WTC11 (cell line): ENCODE measurements at regions not wholly inside any gene's neighbourhood (a gene's known extent, or its start where the extent isn't known, plus 50 kb on each side); places are given as distances from the start of the nearest gene placed in this dataset.

Source experiments
- ATAC-seq: fragments of 200-7000 bp; cut with Tn5 transposase; 2 replicates; pipeline ENCODE4 v1.10.0; 2021; ENCODE audit warnings: mild to moderate bottlenecking, moderate library complexity
- CTCF ChIA-PET: fragments of 300-600 bp; sonication (Branson Sonifier 250); formaldehyde crosslinking; loops from one replicate; lab custom pipeline; 2021; ENCODE audit warnings: antibody characterized with exemption; lab: Charles Lee
- POLR2A ChIA-PET: fragments of 350-600 bp; sonication (Branson Sonifier 250); formaldehyde crosslinking; loops from one replicate; lab custom pipeline; 2021; ENCODE audit warnings: antibody characterized with exemption; lab: Charles Lee
- DNase-seq: peaks from one replicate; pipeline ENCODE4 v3.0.0; 2021; ENCODE audit warnings: low spot score
- H3K27ac Mint-ChIP-seq: 2 replicates; pipeline ENCODE4 v1.8.0; 2021; ENCODE audit warnings: mixed read lengths
- H3K27me3 Mint-ChIP-seq: 2 replicates; pipeline ENCODE4 v1.8.0; 2021; ENCODE audit warnings: low read depth, mild to moderate bottlenecking, moderate library complexity, mixed read lengths
- H3K36me3 Mint-ChIP-seq: 2 replicates; pipeline ENCODE4 v1.8.0; 2021; ENCODE audit warnings: mixed read lengths
- H3K4me1 Mint-ChIP-seq: 2 replicates; pipeline ENCODE4 v1.8.0; 2022; ENCODE audit warnings: mixed read lengths
- H3K4me3 Mint-ChIP-seq: 2 replicates; pipeline ENCODE4 v1.8.0; 2021; ENCODE audit warnings: mild to moderate bottlenecking, moderate library complexity, mixed read lengths
- H3K9me3 Mint-ChIP-seq: 2 replicates; pipeline ENCODE4 v1.8.0; 2021; ENCODE audit warnings: mixed read lengths
- CREB1 ChIP-seq: sonication (generic); formaldehyde crosslinking; IDR thresholded peaks from 2 replicates; pipeline ENCODE4 v1.8.0; 2023; ENCODE audit warnings: mild to moderate bottlenecking, missing genetic modification reagents
- FOXK1 ChIP-seq: sonication (generic); formaldehyde crosslinking; IDR thresholded peaks from 2 replicates; pipeline ENCODE4 v1.8.0; 2022; ENCODE audit warnings: mild to moderate bottlenecking, moderate library complexity, missing genetic modification reagents
- NFE2L1 ChIP-seq: sonication (generic); formaldehyde crosslinking; IDR thresholded peaks from 2 replicates; pipeline ENCODE4 v1.8.1; 2023; ENCODE audit warnings: missing genetic modification reagents
- NR1H2 ChIP-seq: sonication (generic); formaldehyde crosslinking; IDR thresholded peaks from 2 replicates; pipeline ENCODE4 v1.9.0; 2021; ENCODE audit warnings: mild to moderate bottlenecking, moderate library complexity, missing genetic modification reagents
- RELA ChIP-seq: sonication (generic); formaldehyde crosslinking; IDR thresholded peaks from 2 replicates; pipeline ENCODE4 v1.8.1; 2022; ENCODE audit warnings: missing genetic modification reagents, mild to moderate bottlenecking, borderline replicate concordance
- RORB ChIP-seq: fragments of 250-450 bp; sonication (Bioruptor Pico); IDR thresholded peaks from 2 replicates; pipeline ENCODE4 v1.9.0; 2021; ENCODE audit warnings: mild to moderate bottlenecking
- ZNF121 ChIP-seq: sonication (generic); formaldehyde crosslinking; IDR thresholded peaks from 2 replicates; pipeline ENCODE4 v1.8.0; 2023; ENCODE audit warnings: missing genetic modification reagents
- ZNF423 ChIP-seq: fragments of 250-450 bp; sonication (Bioruptor Pico); IDR thresholded peaks from 2 replicates; pipeline ENCODE4 v2.1.2; 2022; ENCODE audit warnings: mild to moderate bottlenecking, moderate library complexity
- TF ChIP-seq, protein P1 (sequence below): sonication (generic); formaldehyde crosslinking; IDR thresholded peaks from 2 replicates; pipeline ENCODE4 v1.8.0; 2023; ENCODE audit warnings: missing genetic modification reagents, mild to moderate bottlenecking, borderline replicate concordance
- TF ChIP-seq, protein P2 (sequence below): fragments of 250-450 bp; sonication (Bioruptor Pico); IDR thresholded peaks from 2 replicates; pipeline ENCODE4 v1.8.0; 2021; ENCODE audit warnings: mild to moderate bottlenecking
- TF ChIP-seq, protein P3 (sequence below): sonication (generic); formaldehyde crosslinking; IDR thresholded peaks from 2 replicates; pipeline ENCODE4 v1.8.0; 2022; ENCODE audit warnings: mild to moderate bottlenecking, missing genetic modification reagents
- TF ChIP-seq, protein P4 (sequence below): sonication (generic); formaldehyde crosslinking; conservative IDR thresholded peaks from 2 replicates; pipeline ENCODE4 v1.8.1; 2022; ENCODE audit warnings: mild to moderate bottlenecking, missing genetic modification reagents
- TF ChIP-seq, protein P5 (sequence below): sonication (generic); formaldehyde crosslinking; IDR thresholded peaks from 2 replicates; pipeline ENCODE4 v1.8.0; 2023; ENCODE audit warnings: missing genetic modification reagents
- TF ChIP-seq, protein P6 (sequence below): sonication (generic); formaldehyde crosslinking; IDR thresholded peaks from 2 replicates; pipeline ENCODE4 v1.8.1; 2023; ENCODE audit warnings: mild to moderate bottlenecking, missing genetic modification reagents, moderate library complexity
- TF ChIP-seq, protein P7 (sequence below): sonication (generic); formaldehyde crosslinking; IDR thresholded peaks from 2 replicates; pipeline ENCODE4 v1.8.0; 2022; ENCODE audit warnings: mild to moderate bottlenecking, missing genetic modification reagents

DNA sequence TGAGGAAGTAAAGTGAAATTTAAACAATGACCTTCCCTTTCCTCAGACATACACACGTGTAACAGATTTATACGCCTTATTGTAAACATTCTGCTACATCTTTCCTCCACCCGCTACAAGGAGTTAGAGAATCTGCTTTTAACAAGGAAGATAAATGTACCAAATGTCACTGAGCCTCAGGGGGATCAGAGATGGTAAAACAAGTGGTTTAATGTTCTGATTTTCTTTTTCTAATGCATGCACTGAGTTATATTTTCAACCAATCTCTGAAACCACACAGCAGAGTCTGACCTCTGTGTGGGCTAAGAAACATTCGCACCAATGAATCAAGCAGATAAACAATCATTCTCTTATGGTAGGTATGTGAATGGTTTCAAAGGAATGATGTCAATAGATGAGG, 599.5 kb downstream of the ARL4A start (continued):
- TF ChIP-seq, protein P1, sequence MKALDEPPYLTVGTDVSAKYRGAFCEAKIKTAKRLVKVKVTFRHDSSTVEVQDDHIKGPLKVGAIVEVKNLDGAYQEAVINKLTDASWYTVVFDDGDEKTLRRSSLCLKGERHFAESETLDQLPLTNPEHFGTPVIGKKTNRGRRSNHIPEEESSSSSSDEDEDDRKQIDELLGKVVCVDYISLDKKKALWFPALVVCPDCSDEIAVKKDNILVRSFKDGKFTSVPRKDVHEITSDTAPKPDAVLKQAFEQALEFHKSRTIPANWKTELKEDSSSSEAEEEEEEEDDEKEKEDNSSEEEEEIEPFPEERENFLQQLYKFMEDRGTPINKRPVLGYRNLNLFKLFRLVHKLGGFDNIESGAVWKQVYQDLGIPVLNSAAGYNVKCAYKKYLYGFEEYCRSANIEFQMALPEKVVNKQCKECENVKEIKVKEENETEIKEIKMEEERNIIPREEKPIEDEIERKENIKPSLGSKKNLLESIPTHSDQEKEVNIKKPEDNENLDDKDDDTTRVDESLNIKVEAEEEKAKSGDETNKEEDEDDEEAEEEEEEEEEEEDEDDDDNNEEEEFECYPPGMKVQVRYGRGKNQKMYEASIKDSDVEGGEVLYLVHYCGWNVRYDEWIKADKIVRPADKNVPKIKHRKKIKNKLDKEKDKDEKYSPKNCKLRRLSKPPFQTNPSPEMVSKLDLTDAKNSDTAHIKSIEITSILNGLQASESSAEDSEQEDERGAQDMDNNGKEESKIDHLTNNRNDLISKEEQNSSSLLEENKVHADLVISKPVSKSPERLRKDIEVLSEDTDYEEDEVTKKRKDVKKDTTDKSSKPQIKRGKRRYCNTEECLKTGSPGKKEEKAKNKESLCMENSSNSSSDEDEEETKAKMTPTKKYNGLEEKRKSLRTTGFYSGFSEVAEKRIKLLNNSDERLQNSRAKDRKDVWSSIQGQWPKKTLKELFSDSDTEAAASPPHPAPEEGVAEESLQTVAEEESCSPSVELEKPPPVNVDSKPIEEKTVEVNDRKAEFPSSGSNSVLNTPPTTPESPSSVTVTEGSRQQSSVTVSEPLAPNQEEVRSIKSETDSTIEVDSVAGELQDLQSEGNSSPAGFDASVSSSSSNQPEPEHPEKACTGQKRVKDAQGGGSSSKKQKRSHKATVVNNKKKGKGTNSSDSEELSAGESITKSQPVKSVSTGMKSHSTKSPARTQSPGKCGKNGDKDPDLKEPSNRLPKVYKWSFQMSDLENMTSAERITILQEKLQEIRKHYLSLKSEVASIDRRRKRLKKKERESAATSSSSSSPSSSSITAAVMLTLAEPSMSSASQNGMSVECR (CRISPR knock-in tag): no peak
- no peak for TF ChIP-seq RORB
- TF ChIP-seq, all 79 proteins: peak for 0

DNA sequence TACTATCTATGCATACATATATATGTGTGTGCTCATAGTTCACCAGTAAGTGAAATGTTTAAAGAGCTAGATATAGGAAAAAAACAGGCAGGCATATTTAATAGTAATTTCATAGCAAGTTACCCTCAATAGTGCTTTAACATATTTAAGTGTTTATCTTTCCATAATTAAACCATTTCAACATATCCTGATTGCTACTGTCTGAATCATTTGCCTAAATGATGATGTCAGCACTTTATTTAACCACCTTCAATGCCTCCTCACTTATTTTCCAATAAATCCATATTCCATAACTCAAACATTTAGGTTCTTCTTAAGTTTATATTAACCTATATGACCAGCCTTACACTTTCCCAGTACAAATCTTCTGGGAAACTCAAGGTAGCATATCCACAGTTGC, 601.1 kb downstream of the ARL4A start:
- peaks cover 2% of the 10 kb centered on the region for H3K4me1 Mint-ChIP-seq
- H3K27me3 Mint-ChIP-seq: no peaks in the 10 kb centered on the region
- no peak overlapping the region for H3K27ac Mint-ChIP-seq
- H3K4me3 Mint-ChIP-seq: no peak overlapping the region
- H3K9me3 Mint-ChIP-seq: no peaks in the 10 kb centered on the region
- DNase-seq (no peak), ATAC-seq (no peak)
- ChIA-PET POLR2A (no interaction called here), CTCF (no interaction called here)
- TF ChIP-seq, protein P2, sequence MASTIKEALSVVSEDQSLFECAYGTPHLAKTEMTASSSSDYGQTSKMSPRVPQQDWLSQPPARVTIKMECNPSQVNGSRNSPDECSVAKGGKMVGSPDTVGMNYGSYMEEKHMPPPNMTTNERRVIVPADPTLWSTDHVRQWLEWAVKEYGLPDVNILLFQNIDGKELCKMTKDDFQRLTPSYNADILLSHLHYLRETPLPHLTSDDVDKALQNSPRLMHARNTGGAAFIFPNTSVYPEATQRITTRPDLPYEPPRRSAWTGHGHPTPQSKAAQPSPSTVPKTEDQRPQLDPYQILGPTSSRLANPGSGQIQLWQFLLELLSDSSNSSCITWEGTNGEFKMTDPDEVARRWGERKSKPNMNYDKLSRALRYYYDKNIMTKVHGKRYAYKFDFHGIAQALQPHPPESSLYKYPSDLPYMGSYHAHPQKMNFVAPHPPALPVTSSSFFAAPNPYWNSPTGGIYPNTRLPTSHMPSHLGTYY (CRISPR knock-in tag): no peak
- TF ChIP-seq FOXK1 (CRISPR knock-in tag): no peak
- TF ChIP-seq, protein P3, sequence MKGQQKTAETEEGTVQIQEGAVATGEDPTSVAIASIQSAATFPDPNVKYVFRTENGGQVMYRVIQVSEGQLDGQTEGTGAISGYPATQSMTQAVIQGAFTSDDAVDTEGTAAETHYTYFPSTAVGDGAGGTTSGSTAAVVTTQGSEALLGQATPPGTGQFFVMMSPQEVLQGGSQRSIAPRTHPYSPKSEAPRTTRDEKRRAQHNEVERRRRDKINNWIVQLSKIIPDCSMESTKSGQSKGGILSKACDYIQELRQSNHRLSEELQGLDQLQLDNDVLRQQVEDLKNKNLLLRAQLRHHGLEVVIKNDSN (CRISPR knock-in tag): no peak
- TF ChIP-seq, protein P4, sequence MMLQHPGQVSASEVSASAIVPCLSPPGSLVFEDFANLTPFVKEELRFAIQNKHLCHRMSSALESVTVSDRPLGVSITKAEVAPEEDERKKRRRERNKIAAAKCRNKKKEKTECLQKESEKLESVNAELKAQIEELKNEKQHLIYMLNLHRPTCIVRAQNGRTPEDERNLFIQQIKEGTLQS (CRISPR knock-in tag): no peak
- no peak for TF ChIP-seq ZNF121 (CRISPR knock-in tag)
- TF ChIP-seq ZNF423 (CRISPR knock-in tag): no peak
- TF ChIP-seq, protein P5, sequence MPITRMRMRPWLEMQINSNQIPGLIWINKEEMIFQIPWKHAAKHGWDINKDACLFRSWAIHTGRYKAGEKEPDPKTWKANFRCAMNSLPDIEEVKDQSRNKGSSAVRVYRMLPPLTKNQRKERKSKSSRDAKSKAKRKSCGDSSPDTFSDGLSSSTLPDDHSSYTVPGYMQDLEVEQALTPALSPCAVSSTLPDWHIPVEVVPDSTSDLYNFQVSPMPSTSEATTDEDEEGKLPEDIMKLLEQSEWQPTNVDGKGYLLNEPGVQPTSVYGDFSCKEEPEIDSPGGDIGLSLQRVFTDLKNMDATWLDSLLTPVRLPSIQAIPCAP: no peak
- TF ChIP-seq, protein P6, sequence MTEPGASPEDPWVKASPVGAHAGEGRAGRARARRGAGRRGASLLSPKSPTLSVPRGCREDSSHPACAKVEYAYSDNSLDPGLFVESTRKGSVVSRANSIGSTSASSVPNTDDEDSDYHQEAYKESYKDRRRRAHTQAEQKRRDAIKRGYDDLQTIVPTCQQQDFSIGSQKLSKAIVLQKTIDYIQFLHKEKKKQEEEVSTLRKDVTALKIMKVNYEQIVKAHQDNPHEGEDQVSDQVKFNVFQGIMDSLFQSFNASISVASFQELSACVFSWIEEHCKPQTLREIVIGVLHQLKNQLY (CRISPR knock-in tag): no peak
- TF ChIP-seq NR1H2 (CRISPR knock-in tag): no peak
- no peak for TF ChIP-seq NFE2L1 (CRISPR knock-in tag)
- TF ChIP-seq RELA (CRISPR knock-in tag): no peak
- TF ChIP-seq, protein P7, sequence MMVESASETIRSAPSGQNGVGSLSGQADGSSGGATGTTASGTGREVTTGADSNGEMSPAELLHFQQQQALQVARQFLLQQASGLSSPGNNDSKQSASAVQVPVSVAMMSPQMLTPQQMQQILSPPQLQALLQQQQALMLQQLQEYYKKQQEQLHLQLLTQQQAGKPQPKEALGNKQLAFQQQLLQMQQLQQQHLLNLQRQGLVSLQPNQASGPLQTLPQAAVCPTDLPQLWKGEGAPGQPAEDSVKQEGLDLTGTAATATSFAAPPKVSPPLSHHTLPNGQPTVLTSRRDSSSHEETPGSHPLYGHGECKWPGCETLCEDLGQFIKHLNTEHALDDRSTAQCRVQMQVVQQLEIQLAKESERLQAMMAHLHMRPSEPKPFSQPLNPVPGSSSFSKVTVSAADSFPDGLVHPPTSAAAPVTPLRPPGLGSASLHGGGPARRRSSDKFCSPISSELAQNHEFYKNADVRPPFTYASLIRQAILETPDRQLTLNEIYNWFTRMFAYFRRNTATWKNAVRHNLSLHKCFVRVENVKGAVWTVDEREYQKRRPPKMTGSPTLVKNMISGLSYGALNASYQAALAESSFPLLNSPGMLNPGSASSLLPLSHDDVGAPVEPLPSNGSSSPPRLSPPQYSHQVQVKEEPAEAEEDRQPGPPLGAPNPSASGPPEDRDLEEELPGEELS (CRISPR knock-in tag): no peak
- no peak for TF ChIP-seq CREB1 (CRISPR knock-in tag)
- H3K36me3 Mint-ChIP-seq: no peaks in the 10 kb centered on the region
